MM.1S (cell line): ENCODE measurements at regions not wholly inside any gene's neighbourhood (a gene's known extent, or its start where the extent isn't known, plus 50 kb on each side); places are given as distances from the start of the nearest gene placed in this dataset.
"Not testable (repeated sequence)": the region's sequence is repeated elsewhere in the genome, so short reads cannot be mapped to it uniquely, and the experiment has no call there.

Source experiments
- DNase-seq: peaks from one replicate; pipeline ENCODE4 v3.0.0-alpha.2; 2015
- H2AFZ ChIP-seq: fragments of 300-600 bp; sonication (generic); 2 replicates; pipeline ENCODE4 v1.6.0; 2016; ENCODE audit warnings: antibody characterized with exemption, low read length
- H3F3A ChIP-seq: fragments of 300-600 bp; sonication (generic); 2 replicates; pipeline ENCODE4 v1.6.1; 2016; ENCODE audit warnings: mild to moderate bottlenecking, antibody characterized with exemption, low read length, moderate library complexity, mixed read lengths; ENCODE audit not compliant: insufficient read depth
- H3K27ac ChIP-seq: fragments of 300-600 bp; sonication (generic); 2 replicates; pipeline ENCODE4 v1.5.1; 2016; ENCODE audit warnings: mild to moderate bottlenecking, low read length
- H3K27me3 ChIP-seq: fragments of 300-600 bp; sonication (generic); replicated peaks from 2 replicates; pipeline ENCODE4 v1.6.0; 2016; ENCODE audit warnings: low read length; ENCODE audit not compliant: insufficient read depth
- H3K36me3 ChIP-seq: fragments of 300-600 bp; sonication (generic); replicated peaks from 2 replicates; pipeline ENCODE4 v1.6.1; 2016; ENCODE audit warnings: mild to moderate bottlenecking, low read length, mixed read lengths; ENCODE audit not compliant: insufficient read depth
- H3K4me1 ChIP-seq: fragments of 300-600 bp; sonication (generic); 2 replicates; pipeline ENCODE4 v1.6.1; 2016; ENCODE audit warnings: low read length, mixed read lengths
- H3K4me2 ChIP-seq: fragments of 300-600 bp; sonication (generic); 2 replicates; pipeline ENCODE4 v1.6.0; 2016; ENCODE audit warnings: low read depth, low read length
- H3K4me3 ChIP-seq: fragments of 300-600 bp; sonication (generic); 2 replicates; pipeline ENCODE4 v1.5.1; 2016; ENCODE audit warnings: low read length, mixed read lengths
- H3K79me2 ChIP-seq: fragments of 300-600 bp; sonication (generic); 2 replicates; pipeline ENCODE4 v1.6.1; 2016; ENCODE audit warnings: mixed run types, low read length, mixed read lengths
- H3K9ac ChIP-seq: fragments of 300-600 bp; sonication (generic); 2 replicates; pipeline ENCODE4 v1.6.1; 2016; ENCODE audit warnings: low read length, mixed read lengths
- H3K9me2 ChIP-seq: fragments of 300-600 bp; sonication (generic); replicated peaks from 2 replicates; pipeline ENCODE4 v1.6.1; 2016; ENCODE audit warnings: mild to moderate bottlenecking, low read length, mixed read lengths; ENCODE audit not compliant: insufficient read depth
- H3K9me3 ChIP-seq: fragments of 300-600 bp; sonication (generic); replicated peaks from 2 replicates; pipeline ENCODE4 v1.6.1; 2016; ENCODE audit warnings: mild to moderate bottlenecking, low read length, mixed read lengths; ENCODE audit not compliant: insufficient read depth
- H4K20me1 ChIP-seq: fragments of 300-600 bp; sonication (generic); 2 replicates; pipeline ENCODE4 v1.6.1; 2016; ENCODE audit warnings: mild to moderate bottlenecking, low read length, moderate library complexity, mixed read lengths; ENCODE audit not compliant: insufficient read depth
- EZH2 ChIP-seq: fragments of 300-600 bp; sonication (generic); optimal IDR thresholded peaks from 2 replicates; pipeline ENCODE3; 2017; ENCODE audit warnings: low read depth, mild to moderate bottlenecking, antibody characterized with exemption, low read length, mixed read lengths
- EZH2phosphoT487 ChIP-seq: fragments of 300-600 bp; sonication (generic); IDR thresholded peaks from 2 replicates; pipeline ENCODE4 v1.6.1; 2018; ENCODE audit warnings: antibody characterized with exemption, low read length
- TF ChIP-seq, protein P1 (sequence below): fragments of 300-600 bp; sonication (generic); IDR thresholded peaks from 2 replicates; pipeline ENCODE4 v1.5.1; 2016; ENCODE audit warnings: antibody characterized with exemption, low read length, mixed read lengths

DNA sequence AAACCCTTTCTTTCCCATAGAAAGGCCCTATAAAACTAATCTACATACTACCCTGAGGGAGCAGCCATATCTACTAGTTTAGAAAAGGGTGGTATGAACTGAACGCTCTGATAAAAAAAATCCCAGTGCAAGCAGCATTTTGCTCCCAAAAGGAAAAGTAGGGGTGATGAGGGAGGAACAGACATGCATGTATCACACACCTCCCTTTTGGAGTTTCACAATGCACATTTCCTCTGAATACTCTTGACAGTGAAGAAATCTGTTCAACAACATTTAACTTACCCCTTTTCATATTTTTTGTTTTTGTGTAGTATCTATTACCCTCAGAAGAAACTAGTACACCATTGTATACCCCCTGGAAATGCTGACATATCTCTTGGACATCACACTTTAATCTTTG is 411.4 kb downstream of the MAT2B start:
- no peaks in the 10 kb centered on the region for H3K9me3 ChIP-seq
- H3F3A ChIP-seq = peaks cover 6% of the 10 kb centered on the region; the same call in 1 of the 2 replicates
- H3K79me2 ChIP-seq = no peaks in the 10 kb centered on the region
- H3K4me1 ChIP-seq = peaks cover 27% of the 10 kb centered on the region
- H4K20me1 ChIP-seq = no peaks in the 10 kb centered on the region
- H3K4me3 ChIP-seq = no peak overlapping the region
- H3K27ac ChIP-seq = peak overlapping the region; percentile 75; the same call in 1 of the 2 replicates
- H3K9me2 ChIP-seq = no peaks in the 10 kb centered on the region
- peak overlapping the region; percentile 37; the same call in 1 of the 2 replicates for H2AFZ ChIP-seq
- no peak for TF ChIP-seq EZH2phosphoT487
- TF ChIP-seq, protein P1, sequence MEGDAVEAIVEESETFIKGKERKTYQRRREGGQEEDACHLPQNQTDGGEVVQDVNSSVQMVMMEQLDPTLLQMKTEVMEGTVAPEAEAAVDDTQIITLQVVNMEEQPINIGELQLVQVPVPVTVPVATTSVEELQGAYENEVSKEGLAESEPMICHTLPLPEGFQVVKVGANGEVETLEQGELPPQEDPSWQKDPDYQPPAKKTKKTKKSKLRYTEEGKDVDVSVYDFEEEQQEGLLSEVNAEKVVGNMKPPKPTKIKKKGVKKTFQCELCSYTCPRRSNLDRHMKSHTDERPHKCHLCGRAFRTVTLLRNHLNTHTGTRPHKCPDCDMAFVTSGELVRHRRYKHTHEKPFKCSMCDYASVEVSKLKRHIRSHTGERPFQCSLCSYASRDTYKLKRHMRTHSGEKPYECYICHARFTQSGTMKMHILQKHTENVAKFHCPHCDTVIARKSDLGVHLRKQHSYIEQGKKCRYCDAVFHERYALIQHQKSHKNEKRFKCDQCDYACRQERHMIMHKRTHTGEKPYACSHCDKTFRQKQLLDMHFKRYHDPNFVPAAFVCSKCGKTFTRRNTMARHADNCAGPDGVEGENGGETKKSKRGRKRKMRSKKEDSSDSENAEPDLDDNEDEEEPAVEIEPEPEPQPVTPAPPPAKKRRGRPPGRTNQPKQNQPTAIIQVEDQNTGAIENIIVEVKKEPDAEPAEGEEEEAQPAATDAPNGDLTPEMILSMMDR = no peak
- no peak for TF ChIP-seq EZH2
- no peaks in the 10 kb centered on the region for H3K27me3 ChIP-seq
- peak overlapping the region; percentile 67; the same call in 1 of the 2 replicates for H3K4me2 ChIP-seq
- DNase-seq = no peak
- H3K36me3 ChIP-seq = no peaks in the 10 kb centered on the region
- H3K9ac ChIP-seq = no peak overlapping the region

DNA sequence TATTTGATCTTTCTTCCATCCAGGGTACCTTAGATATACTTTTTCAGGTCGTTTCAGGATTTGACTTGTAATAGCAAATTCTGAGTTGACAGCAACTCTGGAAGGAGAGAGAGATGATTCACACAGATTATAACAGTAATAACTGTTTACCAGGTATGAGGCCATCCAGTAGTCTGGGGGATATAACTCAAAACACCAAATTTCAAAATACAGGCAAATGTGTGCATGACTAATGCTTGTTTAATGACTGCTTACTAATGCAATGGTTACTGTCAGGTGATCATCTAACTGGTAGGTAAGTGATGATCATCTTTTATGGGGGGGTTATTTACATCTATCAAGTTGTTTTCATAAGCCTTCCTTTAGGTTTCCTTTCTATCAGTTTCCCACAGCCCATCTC is 412.3 kb downstream of the MAT2B start:
- Histone ChIP-seq H3K9ac (no peak overlapping the region), H3K9me3 (no peaks in the 10 kb centered on the region), H4K20me1 (no peaks in the 10 kb centered on the region), H3K9me2 (no peaks in the 10 kb centered on the region), H3K4me3 (no peak overlapping the region), H3K36me3 (no peaks in the 10 kb centered on the region), H3K4me1 (peaks cover 27% of the 10 kb centered on the region), H3K27ac (no peak overlapping the region), H3K79me2 (no peaks in the 10 kb centered on the region), H3K27me3 (no peaks in the 10 kb centered on the region), H3F3A (peaks cover 6% of the 10 kb centered on the region; the same call in 1 of the 2 replicates), H2AFZ (no peak overlapping the region), H3K4me2 (no peak overlapping the region)
- TF ChIP-seq EZH2 = no peak
- TF ChIP-seq, protein P1 = no peak
- no peak for TF ChIP-seq EZH2phosphoT487
- DNase-seq = no peak

DNA sequence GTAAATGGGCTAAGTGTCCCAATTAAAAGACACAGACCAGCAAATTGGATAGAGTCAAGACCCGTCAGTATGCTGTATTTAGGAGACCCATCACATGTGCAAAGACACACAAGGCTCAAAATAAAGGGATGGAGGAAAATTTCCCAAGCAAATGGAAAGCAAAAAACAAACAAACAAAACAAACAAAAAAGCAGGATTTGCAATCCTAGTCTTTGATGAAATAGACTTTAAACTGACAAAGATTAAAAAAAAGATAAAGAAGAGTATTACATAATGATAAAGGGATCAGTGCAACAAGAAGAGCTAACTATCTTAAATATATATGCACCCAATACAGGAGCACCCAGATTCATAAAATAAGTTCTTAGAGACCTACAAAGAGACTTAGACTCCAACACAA is 429.6 kb downstream of the MAT2B start:
- H3K4me1 ChIP-seq, H3K9me3 ChIP-seq, H4K20me1 ChIP-seq, H3K79me2 ChIP-seq, DNase-seq, H3F3A ChIP-seq, H3K4me3 ChIP-seq, H3K4me2 ChIP-seq, H3K27me3 ChIP-seq, H2AFZ ChIP-seq, H3K9me2 ChIP-seq, H3K27ac ChIP-seq, H3K36me3 ChIP-seq, H3K9ac ChIP-seq: not testable (repeated sequence)

DNA sequence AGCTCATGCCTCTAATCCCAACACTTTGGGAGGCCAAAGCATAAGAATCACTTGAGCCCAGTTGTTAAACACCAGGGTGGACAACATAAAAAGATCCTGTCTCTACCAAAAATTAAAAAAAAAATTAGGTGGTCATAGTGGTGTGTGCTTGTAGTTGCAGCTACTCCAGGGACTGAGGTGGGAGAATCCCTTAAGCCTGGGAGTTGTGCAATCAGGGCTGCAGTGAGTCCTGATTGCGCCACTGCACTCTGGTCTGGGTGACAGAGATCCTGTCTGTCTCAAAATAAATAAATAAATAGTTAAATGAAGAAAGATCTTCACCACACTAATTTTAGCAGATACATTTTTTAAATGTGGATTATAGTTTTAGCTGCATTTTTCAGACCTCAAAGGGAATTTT is 433.2 kb downstream of the MAT2B start:
- Histone ChIP-seq H4K20me1 (no peaks in the 10 kb centered on the region), H2AFZ (no peak overlapping the region), H3K4me3 (no peak overlapping the region), H3K9me2 (no peaks in the 10 kb centered on the region), H3K36me3 (no peaks in the 10 kb centered on the region), H3K4me1 (peaks cover 21% of the 10 kb centered on the region), H3K9me3 (no peaks in the 10 kb centered on the region), H3K27me3 (no peaks in the 10 kb centered on the region), H3K27ac (no peak overlapping the region), H3F3A (no peaks in the 10 kb centered on the region), H3K4me2 (no peak overlapping the region), H3K9ac (no peak overlapping the region), H3K79me2 (no peaks in the 10 kb centered on the region)
- no peak for DNase-seq
- TF ChIP-seq EZH2 (no peak), EZH2phosphoT487 (no peak)
- TF ChIP-seq, protein P1 = no peak
